Fibroblast of lung (primary cell): ENCODE measurements at regions not wholly inside any gene's neighbourhood (a gene's known extent, or its start where the extent isn't known, plus 50 kb on each side); places are given as distances from the start of the nearest gene placed in this dataset.

Experiments used
- DNase-seq, 2 donors: peaks; one replicate each; pipeline versions ENCODE4 v3.0.0 to v3.0.0-alpha.2; 2010; ENCODE audit warnings: low read depth in 2 of 2
- H2AFZ ChIP-seq: 2 replicates; pipeline ENCODE4 v1.5.1; 2012; ENCODE audit warnings: low read length, control low read depth, inconsistent platforms
- H3K27ac ChIP-seq: 2 replicates; pipeline ENCODE4 v1.5.1; 2011; ENCODE audit warnings: low read length, control low read depth; ENCODE audit not compliant: insufficient read depth
- H3K27me3 ChIP-seq: 2 replicates; pipeline ENCODE4 v1.5.1; 2011; ENCODE audit warnings: mild to moderate bottlenecking, low read length; ENCODE audit not compliant: control insufficient read depth, insufficient read depth
- H3K36me3 ChIP-seq: 2 replicates; pipeline ENCODE4 v1.5.1; 2011; ENCODE audit warnings: low read length; ENCODE audit not compliant: control insufficient read depth, insufficient read depth
- H3K4me1 ChIP-seq: 2 replicates; pipeline ENCODE4 v1.5.1; 2011; ENCODE audit warnings: low read length; ENCODE audit not compliant: control insufficient read depth, insufficient read depth; ENCODE audit errors: extremely low read depth
- H3K4me2 ChIP-seq: 2 replicates; pipeline ENCODE4 v1.5.1; 2011; ENCODE audit warnings: low read length, control low read depth; ENCODE audit not compliant: insufficient read depth; ENCODE audit errors: extremely low read depth
- H3K4me3 ChIP-seq, 4 experiments: fragments of 200-600 bp in 1 of 4; sonication (generic) in 1 of 4; replicated peaks in 1 of 4; 2 replicates each; pipeline ENCODE4 v1.5.1; 2011 to 2016; ENCODE audit warnings: low read length in 4 of 4, low read depth in 3 of 4, mild to moderate bottlenecking in 3 of 4, control low read depth in 2 of 4, inconsistent platforms in 1 of 4, mixed read lengths in 1 of 4; ENCODE audit not compliant: insufficient read depth in 1 of 4; ENCODE audit errors: control extremely low read depth in 1 of 4
- H3K79me2 ChIP-seq: 2 replicates; pipeline ENCODE4 v1.5.1; 2012; ENCODE audit warnings: mild to moderate bottlenecking, low read length, inconsistent platforms; ENCODE audit not compliant: control insufficient read depth, insufficient read depth
- H3K9ac ChIP-seq: 2 replicates; pipeline ENCODE4 v1.5.1; 2011; ENCODE audit warnings: mild to moderate bottlenecking, low read length, control low read depth; ENCODE audit not compliant: insufficient read depth
- H3K9me3 ChIP-seq: 2 replicates; pipeline ENCODE4 v1.5.1; 2012; ENCODE audit warnings: low read depth, low read length; ENCODE audit not compliant: control insufficient read depth, insufficient read depth
- H4K20me1 ChIP-seq: 2 replicates; pipeline ENCODE4 v1.5.1; 2011; ENCODE audit warnings: low read length; ENCODE audit not compliant: control insufficient read depth, insufficient read depth; ENCODE audit errors: extremely low read depth
- CTCF ChIP-seq, 2 donors: IDR thresholded peaks in 1 of 2; conservative IDR thresholded peaks in 1 of 2; 1 replicate in 1 of 2; 2 replicates in 1 of 2; pipeline ENCODE4 v1.5.1; 2011 to 2012; ENCODE audit warnings: low read length in 2 of 2, control low read depth in 1 of 2, inconsistent platforms in 1 of 2, low read depth in 1 of 2, mild to moderate bottlenecking in 1 of 2
- EZH2 ChIP-seq: IDR thresholded peaks from 2 replicates; pipeline ENCODE4 v1.5.1; 2012; ENCODE audit warnings: low read length, control low read depth, mild to moderate bottlenecking; ENCODE audit errors: missing control alignments

DNA sequence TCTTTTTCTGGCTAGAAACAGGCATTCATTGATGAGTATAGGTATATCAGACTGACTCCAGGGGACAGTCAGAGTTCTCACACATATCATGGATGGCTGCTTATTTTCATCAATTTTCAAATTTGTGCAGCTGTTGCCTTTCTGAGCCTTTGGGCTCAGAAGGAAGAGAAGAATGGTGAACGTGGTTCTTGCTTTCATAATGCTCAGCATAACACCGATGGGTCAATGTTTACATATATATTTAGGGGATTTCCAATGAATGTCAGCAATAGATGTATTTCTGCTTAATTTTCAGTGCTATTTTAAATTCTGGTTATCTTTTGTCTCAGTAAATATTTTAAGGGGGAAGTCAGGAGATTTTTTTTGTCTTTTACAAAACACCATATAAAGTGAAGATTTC, 581.4 kb upstream of the DPPA4 start:
- TF ChIP-seq EZH2 = no peak
- no peak for TF ChIP-seq CTCF (conservative IDR thresholded peaks at IDR 0.05 in 1 of 2, IDR thresholded peaks at IDR 0.05 in 1 of 2; ENCODE audit: low read depth in 1 of 2, low read length in 2 of 2)
- no peak overlapping the region for H2AFZ ChIP-seq
- H3K79me2 ChIP-seq = no peaks in the 10 kb centered on the region
- H3K27me3 ChIP-seq = no peaks in the 10 kb centered on the region
- no peak overlapping the region for H3K4me2 ChIP-seq
- H4K20me1 ChIP-seq = no peaks in the 10 kb centered on the region
- DNase-seq = no peak
- H3K4me3 ChIP-seq = no peak overlapping the region
- no peaks in the 10 kb centered on the region for H3K9me3 ChIP-seq
- no peaks in the 10 kb centered on the region for H3K36me3 ChIP-seq
- H3K27ac ChIP-seq = no peak overlapping the region
- no peaks in the 10 kb centered on the region for H3K4me1 ChIP-seq
- no peak overlapping the region for H3K9ac ChIP-seq

DNA sequence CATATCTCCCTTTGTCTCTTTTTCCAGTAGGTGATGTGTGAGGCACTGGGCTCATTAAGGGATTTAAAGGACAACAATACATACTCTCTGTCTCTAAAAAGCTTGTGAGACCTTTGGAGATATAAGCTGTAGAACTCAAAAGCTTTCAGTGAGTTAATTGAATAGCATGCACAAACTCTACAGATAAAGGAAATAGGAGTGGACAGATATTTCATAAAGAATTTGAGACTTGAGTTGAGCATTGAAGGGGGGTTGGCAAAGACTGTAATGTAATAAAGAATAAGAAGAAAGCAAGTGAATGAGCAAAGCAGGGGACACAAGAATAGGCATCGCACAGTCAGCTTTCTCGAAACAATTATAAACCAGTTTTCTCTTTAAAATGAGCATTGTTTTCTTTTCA, 583.4 kb upstream of the DPPA4 start:
- Histone ChIP-seq H3K4me3 (no peak overlapping the region), H4K20me1 (no peaks in the 10 kb centered on the region), H2AFZ (no peak overlapping the region), H3K9ac (no peak overlapping the region), H3K9me3 (no peaks in the 10 kb centered on the region), H3K27me3 (no peaks in the 10 kb centered on the region), H3K36me3 (no peaks in the 10 kb centered on the region), H3K27ac (no peak overlapping the region), H3K79me2 (no peaks in the 10 kb centered on the region), H3K4me2 (no peak overlapping the region), H3K4me1 (no peaks in the 10 kb centered on the region)
- DNase-seq = no peak
- TF ChIP-seq EZH2 (no peak), CTCF (conservative IDR thresholded peaks at IDR 0.05 in 1 of 2, IDR thresholded peaks at IDR 0.05 in 1 of 2; ENCODE audit: low read depth in 1 of 2, low read length in 2 of 2) (no peak)

DNA sequence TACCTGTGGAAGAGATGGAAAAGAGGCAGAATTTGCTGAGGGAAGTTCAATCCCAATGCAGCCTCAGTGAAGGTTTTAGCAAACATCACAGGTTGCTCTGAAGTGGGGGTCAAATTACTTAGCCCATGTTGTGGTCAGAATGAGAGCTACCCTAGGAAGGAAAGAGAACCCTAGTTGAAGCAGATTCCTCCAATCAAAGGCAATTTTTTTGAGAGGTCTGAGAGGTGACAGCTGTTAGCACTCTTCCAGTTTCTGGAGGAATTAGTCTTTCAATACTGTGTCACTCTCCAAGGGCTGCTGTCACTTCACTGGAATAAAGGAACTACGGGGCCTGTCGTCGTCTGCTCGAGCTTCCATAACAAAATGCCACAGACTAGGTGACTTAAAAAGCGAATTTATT, 584.2 kb upstream of the DPPA4 start:
- Histone ChIP-seq H3K27me3 (no peaks in the 10 kb centered on the region), H3K4me3 (no peak overlapping the region), H3K79me2 (no peaks in the 10 kb centered on the region)

More for the DNA sequence above, 584.2 kb upstream of the DPPA4 start:
- Histone ChIP-seq H4K20me1 (no peaks in the 10 kb centered on the region), H2AFZ (no peak overlapping the region), H3K9ac (no peak overlapping the region), H3K4me2 (no peak overlapping the region), H3K27ac (no peak overlapping the region), H3K9me3 (no peaks in the 10 kb centered on the region), H3K4me1 (no peaks in the 10 kb centered on the region), H3K36me3 (no peaks in the 10 kb centered on the region)
- TF ChIP-seq CTCF (conservative IDR thresholded peaks at IDR 0.05 in 1 of 2, IDR thresholded peaks at IDR 0.05 in 1 of 2; ENCODE audit: low read depth in 1 of 2, low read length in 2 of 2) = no peak
- DNase-seq = no peak
